GM12878 (cell line): ENCODE measurements at regions not wholly inside any gene's neighbourhood (a gene's known extent, or its start where the extent isn't known, plus 50 kb on each side); places are given as distances from the start of the nearest gene placed in this dataset.

Experiments used
- ATAC-seq: fragments of 200-7000 bp; cut with Tn5 transposase; 3 replicates; pipeline ENCODE4 v1.9.1; 2020; ENCODE audit warnings: mild to moderate bottlenecking, moderate library complexity
- BruUV-seq: library from RNA; stranded (reverse); fragments of 400-500 nt; replicated peaks from 2 replicates; lab custom pipeline; 2021; lab: Mats Ljungman, UMichigan
- CTCF ChIA-PET: fragments of 300-600 bp; sonication (Branson Sonifier 250); formaldehyde crosslinking; extraction: SDS; loops from one replicate; lab custom pipeline; 2021; ENCODE audit warnings: inconsistent platforms; lab: Yijun Ruan, JAX
- POLR2A ChIA-PET: fragments of 350-600 bp; formaldehyde crosslinking; extraction: SDS; loops from one replicate; lab custom pipeline; 2021; ENCODE audit warnings: inconsistent platforms; lab: Charles Lee
- RAD21 ChIA-PET: fragments of 300-600 bp; sonication (Branson Sonifier 250); formaldehyde crosslinking; loops from one replicate; lab custom pipeline; 2023; ENCODE audit warnings: antibody characterized with exemption; ENCODE audit not compliant: unreplicated experiment; lab: Charles Lee
- SMC1A ChIA-PET: fragments of 300-600 bp; sonication (Branson Sonifier 250); formaldehyde crosslinking; loops from one replicate; lab custom pipeline; 2023; ENCODE audit not compliant: unreplicated experiment, uncharacterized antibody; lab: Charles Lee
- DNase-seq: peaks from one replicate; pipeline ENCODE4 v3.0.0-alpha.2; 2011; ENCODE audit warnings: low read depth, low spot score
- FAIRE-seq: peaks from 3 replicates; lab custom pipeline; 2011; peaks lifted over from hg19 to GRCh38; lab: Jason Lieb, UNC
- H2AFZ ChIP-seq: 2 replicates; pipeline ENCODE4 v1.6.0; 2011; ENCODE audit warnings: low read depth, low read length, control low read depth; ENCODE audit not compliant: control insufficient read depth
- H3K27ac ChIP-seq: 2 replicates; pipeline ENCODE4 v1.5.1; 2011; ENCODE audit warnings: control low read depth; ENCODE audit not compliant: control insufficient read depth, insufficient read depth
- H3K27me3 ChIP-seq, 2 experiments: replicated peaks in 1 of 2; 2 replicates each; pipeline versions ENCODE4 v1.6.0 to v1.6.1; 2011; ENCODE audit warnings: low read length in 1 of 2; ENCODE audit not compliant: control insufficient read depth in 2 of 2, insufficient read depth in 2 of 2
- H3K36me3 ChIP-seq, 2 experiments: 2 replicates each; pipeline ENCODE4 v1.5.1; 2011; ENCODE audit warnings: low read length in 1 of 2; ENCODE audit not compliant: control insufficient read depth in 2 of 2, insufficient read depth in 2 of 2
- H3K4me1 ChIP-seq: 2 replicates; pipeline ENCODE4 v1.6.1; 2011; ENCODE audit warnings: mild to moderate bottlenecking, low read length, moderate library complexity, mixed read lengths; ENCODE audit not compliant: control insufficient read depth, insufficient read depth
- H3K4me2 ChIP-seq: 2 replicates; pipeline ENCODE4 v1.6.0; 2011; ENCODE audit warnings: control low read depth; ENCODE audit not compliant: control insufficient read depth, insufficient read depth
- H3K4me3 ChIP-seq: fragments of 200-600 bp; sonication (generic); 2 replicates; pipeline ENCODE4 v1.5.1; 2016
- H3K79me2 ChIP-seq: 2 replicates; pipeline ENCODE4 v1.6.0; 2011; ENCODE audit warnings: low read length; ENCODE audit not compliant: control insufficient read depth, insufficient read depth
- H3K9ac ChIP-seq: 2 replicates; pipeline ENCODE4 v1.8.0; 2011; ENCODE audit warnings: low read length, control low read depth, mixed read lengths; ENCODE audit not compliant: control insufficient read depth, insufficient read depth
- H3K9me3 ChIP-seq: replicated peaks from 3 replicates; pipeline ENCODE4 v1.5.1; 2011; ENCODE audit warnings: mild to moderate bottlenecking, low read length; ENCODE audit not compliant: control insufficient read depth, insufficient read depth
- H4K20me1 ChIP-seq: 2 replicates; pipeline ENCODE4 v1.6.0; 2011; ENCODE audit not compliant: control insufficient read depth, insufficient read depth
- BACH1 ChIP-seq: fragments of 450-650 bp; IDR thresholded peaks from 2 replicates; pipeline ENCODE4 v1.6.1; 2017; ENCODE audit warnings: mild to moderate bottlenecking, borderline replicate concordance
- BCL3 ChIP-seq: IDR thresholded peaks from 2 replicates; pipeline ENCODE4 v1.6.1; 2011; ENCODE audit warnings: borderline replicate concordance, low read depth, mild to moderate bottlenecking, moderate library complexity, low read length; ENCODE audit not compliant: insufficient read depth, poor library complexity, severe bottlenecking
- BRCA1 ChIP-seq: IDR thresholded peaks from 2 replicates; pipeline ENCODE4 v1.6.1; 2011; ENCODE audit warnings: low read depth, low read length, improper control_type of control experiment
- DPF2 ChIP-seq: fragments of 450-650 bp; IDR thresholded peaks from 2 replicates; pipeline ENCODE4 v1.6.1; 2017; ENCODE audit warnings: mild to moderate bottlenecking
- ELK1 ChIP-seq: IDR thresholded peaks from 2 replicates; pipeline ENCODE4 v1.6.1; 2012; ENCODE audit warnings: low read depth, low read length, improper control_type of control experiment
- GABPA ChIP-seq: IDR thresholded peaks from 2 replicates; pipeline ENCODE4 v1.6.1; 2014; ENCODE audit warnings: antibody characterized with exemption, low read depth, mild to moderate bottlenecking, inconsistent platforms
- IKZF2 ChIP-seq, 2 experiments: fragments of 450-650 bp; IDR thresholded peaks; 2 replicates each; pipeline ENCODE4 v1.6.1; 2017; ENCODE audit warnings: mild to moderate bottlenecking in 2 of 2, moderate library complexity in 2 of 2
- MEF2B ChIP-seq: fragments of 450-650 bp; IDR thresholded peaks from 2 replicates; pipeline ENCODE4 v1.6.1; 2018; ENCODE audit warnings: mild to moderate bottlenecking, moderate library complexity; ENCODE audit not compliant: partially characterized antibody, poor library complexity, severe bottlenecking
- NR2F1 ChIP-seq: fragments of 450-650 bp; conservative IDR thresholded peaks from 2 replicates; pipeline ENCODE4 v1.6.1; 2017; ENCODE audit warnings: mild to moderate bottlenecking
- POLR2AphosphoS2 ChIP-seq: IDR thresholded peaks from 2 replicates; pipeline ENCODE4 v1.6.1; 2011; ENCODE audit warnings: low read depth, mild to moderate bottlenecking, low read length, improper control_type of control experiment, moderate library complexity
- WGBS: methylation state at CpG from one replicate; pipeline ENCODE4 v1.1.6; 2016; ENCODE audit warnings: low lambda C conversion rate; ENCODE audit not compliant: insufficient replicate concordance, insufficient coverage; ENCODE audit errors: missing lambda C conversion rate; 5-methylcytosine and 5-hydroxymethylcytosine counted together
- in situ Hi-C: fragments of 300-500 bp; cut with MboI; formaldehyde crosslinking; loops from 9 replicates; pipeline ENCODE4 v1.14.3; 2018; ENCODE audit warnings: mixed read lengths
- intact Hi-C: fragments of 100-400 bp; cut with micrococcal nuclease; formaldehyde crosslinking; loops from one replicate; pipeline ENCODE4 v1.14.2; 2022; ENCODE audit not compliant: unreplicated experiment
- TF ChIP-seq, protein P1 (sequence below), 3 experiments: IDR thresholded peaks in 2 of 3; conservative IDR thresholded peaks in 1 of 3; 2 replicates each; pipeline ENCODE4 v1.5.1; 2011; ENCODE audit warnings: low read depth in 3 of 3, low read length in 3 of 3, mild to moderate bottlenecking in 3 of 3, control low read depth in 2 of 3, moderate library complexity in 2 of 3, inconsistent platforms in 1 of 3, mixed read lengths in 1 of 3; ENCODE audit not compliant: control insufficient read depth in 2 of 3, insufficient read depth in 1 of 3; ENCODE audit errors: extremely low read depth in 1 of 3
- TF ChIP-seq, protein P2 (sequence below): fragments of 450-650 bp; IDR thresholded peaks from 2 replicates; pipeline ENCODE4 v1.6.1; 2016; ENCODE audit warnings: mild to moderate bottlenecking

DNA sequence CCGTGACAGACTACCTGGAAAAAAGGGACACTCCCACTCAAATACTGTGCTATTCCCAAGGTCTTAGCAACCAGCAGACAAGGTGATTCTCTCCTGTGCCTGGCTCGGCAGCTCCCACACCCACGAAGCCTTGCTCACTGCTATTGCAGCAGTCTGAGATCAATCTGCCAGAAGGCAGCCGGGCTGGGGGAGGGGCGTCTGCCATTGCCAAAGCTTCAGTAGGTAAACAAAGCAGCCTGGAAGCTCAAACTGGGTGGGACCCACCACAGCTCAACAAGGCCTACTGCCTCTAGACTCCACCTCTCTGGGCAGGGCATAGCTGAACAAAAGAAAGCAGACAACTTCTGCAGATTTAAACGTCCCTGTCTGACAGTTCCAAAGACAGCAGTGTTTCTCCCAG lies 128.4 kb upstream of the SETMAR start:
- Histone ChIP-seq H3K9me3 (no peaks in the 10 kb centered on the region), H2AFZ (no peak overlapping the region), H3K27me3 (no peaks in the 10 kb centered on the region), H3K4me2 (no peak overlapping the region), H4K20me1 (no peaks in the 10 kb centered on the region), H3K4me1 (no peaks in the 10 kb centered on the region), H3K27ac (no peak overlapping the region), H3K36me3 (no peaks in the 10 kb centered on the region), H3K9ac (no peak overlapping the region), H3K4me3 (no peak overlapping the region), H3K79me2 (no peaks in the 10 kb centered on the region)
- BruUV-seq: no TSS peak
- CTCF ChIA-PET: no interaction called here
- no peak for ATAC-seq
- FAIRE-seq: no peak
- TF ChIP-seq NR2F1: no peak
- no peak for TF ChIP-seq POLR2AphosphoS2
- no peak for TF ChIP-seq IKZF2 (IDR thresholded peaks at IDR 0.05)
- TF ChIP-seq GABPA: no peak
- TF ChIP-seq, protein P1, sequence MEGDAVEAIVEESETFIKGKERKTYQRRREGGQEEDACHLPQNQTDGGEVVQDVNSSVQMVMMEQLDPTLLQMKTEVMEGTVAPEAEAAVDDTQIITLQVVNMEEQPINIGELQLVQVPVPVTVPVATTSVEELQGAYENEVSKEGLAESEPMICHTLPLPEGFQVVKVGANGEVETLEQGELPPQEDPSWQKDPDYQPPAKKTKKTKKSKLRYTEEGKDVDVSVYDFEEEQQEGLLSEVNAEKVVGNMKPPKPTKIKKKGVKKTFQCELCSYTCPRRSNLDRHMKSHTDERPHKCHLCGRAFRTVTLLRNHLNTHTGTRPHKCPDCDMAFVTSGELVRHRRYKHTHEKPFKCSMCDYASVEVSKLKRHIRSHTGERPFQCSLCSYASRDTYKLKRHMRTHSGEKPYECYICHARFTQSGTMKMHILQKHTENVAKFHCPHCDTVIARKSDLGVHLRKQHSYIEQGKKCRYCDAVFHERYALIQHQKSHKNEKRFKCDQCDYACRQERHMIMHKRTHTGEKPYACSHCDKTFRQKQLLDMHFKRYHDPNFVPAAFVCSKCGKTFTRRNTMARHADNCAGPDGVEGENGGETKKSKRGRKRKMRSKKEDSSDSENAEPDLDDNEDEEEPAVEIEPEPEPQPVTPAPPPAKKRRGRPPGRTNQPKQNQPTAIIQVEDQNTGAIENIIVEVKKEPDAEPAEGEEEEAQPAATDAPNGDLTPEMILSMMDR (IDR thresholded peaks at IDR 0.05 in 2 of 3, conservative IDR thresholded peaks at IDR 0.05 in 1 of 3; ENCODE audit: control insufficient read depth in 2 of 3, extremely low read depth in 1 of 3, insufficient read depth in 1 of 3, low read depth in 3 of 3, low read length in 3 of 3): no peak
- WGBS: 28% methylated on average over 6 of the region's 6 CpGs
- intact Hi-C loops (no loop called here), in situ Hi-C loops (no loop called here)
- DNase-seq: no peak
- POLR2A ChIA-PET: no interaction called here
- SMC1A ChIA-PET: no interaction called here
- RAD21 ChIA-PET: no interaction called here

- no peaks in the 10 kb centered on the region for H3K36me3 ChIP-seq
- no peaks in the 10 kb centered on the region for H3K9me3 ChIP-seq
- H3K4me1 ChIP-seq: no peaks in the 10 kb centered on the region
- no peak overlapping the region for H3K27ac ChIP-seq
- BruUV-seq: no TSS peak
- CTCF ChIA-PET: no interaction called here
- no peaks in the 10 kb centered on the region for H3K27me3 ChIP-seq
- no peak overlapping the region for H3K9ac ChIP-seq
- FAIRE-seq: no peak
- H4K20me1 ChIP-seq: no peaks in the 10 kb centered on the region
- SMC1A ChIA-PET: no interaction called here
- H3K4me2 ChIP-seq: no peak overlapping the region
- no peak for DNase-seq
- POLR2A ChIA-PET: no interaction called here
- intact Hi-C loops: no loop called here
- RAD21 ChIA-PET: no interaction called here
- H3K4me3 ChIP-seq: no peak overlapping the region
- H3K79me2 ChIP-seq: no peaks in the 10 kb centered on the region
- no peak for ATAC-seq
- H2AFZ ChIP-seq: no peak overlapping the region
- in situ Hi-C loops: no loop called here
- TF ChIP-seq ELK1 (no peak), BACH1 (no peak), MEF2B (no peak), BRCA1 (no peak), BCL3 (no peak), DPF2 (no peak)
- TF ChIP-seq, protein P2, sequence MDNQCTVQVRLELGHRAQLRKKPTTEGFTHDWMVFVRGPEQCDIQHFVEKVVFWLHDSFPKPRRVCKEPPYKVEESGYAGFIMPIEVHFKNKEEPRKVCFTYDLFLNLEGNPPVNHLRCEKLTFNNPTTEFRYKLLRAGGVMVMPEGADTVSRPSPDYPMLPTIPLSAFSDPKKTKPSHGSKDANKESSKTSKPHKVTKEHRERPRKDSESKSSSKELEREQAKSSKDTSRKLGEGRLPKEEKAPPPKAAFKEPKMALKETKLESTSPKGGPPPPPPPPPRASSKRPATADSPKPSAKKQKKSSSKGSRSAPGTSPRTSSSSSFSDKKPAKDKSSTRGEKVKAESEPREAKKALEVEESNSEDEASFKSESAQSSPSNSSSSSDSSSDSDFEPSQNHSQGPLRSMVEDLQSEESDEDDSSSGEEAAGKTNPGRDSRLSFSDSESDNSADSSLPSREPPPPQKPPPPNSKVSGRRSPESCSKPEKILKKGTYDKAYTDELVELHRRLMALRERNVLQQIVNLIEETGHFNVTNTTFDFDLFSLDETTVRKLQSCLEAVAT: no peak
Measured at GRCh38 chr3:4191971-4192370, 111.2 kb upstream of the SETMAR start.
